Natural killer cell (primary cell): ENCODE measurements at regions not wholly inside any gene's neighbourhood (a gene's known extent, or its start where the extent isn't known, plus 50 kb on each side); places are given as distances from the start of the nearest gene placed in this dataset.

Experiments used
- ATAC-seq, 3 donors: fragments of 150-1000 bp in 2 of 3; fragments of 200-7000 bp in 1 of 3; cut with Tn5 transposase; 1 replicate in 1 of 3; 2 replicates in 2 of 3; pipeline ENCODE4 v1.10.0; 2021; ENCODE audit warnings: mild to moderate bottlenecking in 2 of 3, moderate library complexity in 2 of 3
- DNase-seq, 2 donors: peaks; one replicate each; pipeline versions ENCODE4 v3.0.0 to v3.0.0-alpha.2; 2013 to 2021; ENCODE audit warnings: mixed read lengths in 1 of 2
- H3K27ac ChIP-seq: one replicate; pipeline ENCODE4 v1.5.1; 2013; ENCODE audit warnings: mild to moderate bottlenecking, low read length
- H3K27me3 ChIP-seq: one replicate; pipeline ENCODE4 v1.6.1; 2013; ENCODE audit warnings: low read length; ENCODE audit not compliant: control insufficient read depth, insufficient read depth
- H3K36me3 ChIP-seq: one replicate; pipeline ENCODE4 v1.6.1; 2013; ENCODE audit warnings: low read length; ENCODE audit not compliant: control insufficient read depth, insufficient read depth
- H3K4me1 ChIP-seq: one replicate; pipeline ENCODE4 v1.6.1; 2013; ENCODE audit warnings: low read length; ENCODE audit not compliant: control insufficient read depth, insufficient read depth
- H3K4me3 ChIP-seq: one replicate; pipeline ENCODE4 v1.5.1; 2013; ENCODE audit warnings: low read length
- H3K9me3 ChIP-seq: one replicate; pipeline ENCODE4 v1.6.1; 2013; ENCODE audit warnings: low read length; ENCODE audit not compliant: control insufficient read depth, insufficient read depth
- H3K27ac Mint-ChIP-seq, 2 donors: one replicate each; pipeline ENCODE4 v1.8.0; 2022; ENCODE audit warnings: mild to moderate bottlenecking in 2 of 2, mixed read lengths in 2 of 2, moderate library complexity in 1 of 2
- H3K27me3 Mint-ChIP-seq, 2 donors: one replicate each; pipeline ENCODE4 v1.8.0; 2022; ENCODE audit warnings: low read depth in 2 of 2, mixed read lengths in 2 of 2
- H3K36me3 Mint-ChIP-seq: one replicate; pipeline ENCODE4 v1.8.0; 2022; ENCODE audit warnings: mixed read lengths
- H3K4me1 Mint-ChIP-seq, 2 donors: one replicate each; pipeline ENCODE4 v1.8.0; 2022; ENCODE audit warnings: mixed read lengths in 2 of 2
- H3K4me3 Mint-ChIP-seq: one replicate; pipeline ENCODE4 v1.8.0; 2022; ENCODE audit warnings: mild to moderate bottlenecking, moderate library complexity, mixed read lengths
- H3K9me3 Mint-ChIP-seq, 2 donors: one replicate each; pipeline ENCODE4 v1.8.0; 2022; ENCODE audit warnings: mixed read lengths in 2 of 2
- WGBS: methylation state at CpG from one replicate; pipeline ENCODE4 v1.1.7; 2013; ENCODE audit warnings: missing lambda C conversion rate; ENCODE audit not compliant: insufficient coverage; 5-methylcytosine and 5-hydroxymethylcytosine counted together
- intact Hi-C: fragments of 100-400 bp; cut with micrococcal nuclease; formaldehyde crosslinking; loops from one replicate; pipeline ENCODE4 v1.14.2; 2022
- TF ChIP-seq, protein P1 (sequence below): fragments of 200-600 bp; IDR thresholded peaks from one replicate; pipeline ENCODE4 v1.8.0; 2022; ENCODE audit warnings: antibody characterized with exemption

DNA sequence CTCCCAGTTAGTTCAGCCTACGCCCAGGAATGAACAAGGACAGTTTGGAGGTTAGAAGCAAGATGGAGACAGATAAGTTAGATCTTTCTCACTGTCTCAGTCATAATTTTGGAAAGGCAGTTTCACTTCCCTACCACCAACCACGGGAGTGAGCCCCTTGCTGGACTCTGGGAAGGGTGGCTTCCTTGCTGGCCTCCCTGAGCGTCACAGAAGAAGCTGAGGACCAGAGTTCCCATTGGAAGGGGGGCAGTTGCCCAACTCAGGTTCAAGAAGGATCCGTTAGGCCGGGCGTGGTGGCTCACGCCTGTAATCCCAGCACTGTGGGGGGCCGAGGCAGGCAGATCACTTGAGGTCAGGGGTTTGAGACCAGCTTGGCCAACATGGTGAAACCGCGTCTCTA lies 106.2 kb upstream of the MAX start:
- intact Hi-C loops: no loop called here
- Mint-ChIP-seq H3K9me3 (no peaks in the 10 kb centered on the region), H3K4me1 (peaks cover 7 to 10% of the 10 kb centered on the region in 2 donors), H3K36me3 (no peaks in the 10 kb centered on the region), H3K4me3 (no peak overlapping the region), H3K27me3 (peaks cover 0 to 3% of the 10 kb centered on the region in 2 donors), H3K27ac (peak overlapping the region in 1 of 2 donors; percentile 57)
- H3K27ac ChIP-seq: peak overlapping the region; percentile 31
- H3K27me3 ChIP-seq: no peaks in the 10 kb centered on the region
- H3K4me3 ChIP-seq: no peak overlapping the region
- ATAC-seq: no peak
- no peaks in the 10 kb centered on the region for H3K36me3 ChIP-seq
- H3K9me3 ChIP-seq: no peaks in the 10 kb centered on the region
- 80% methylated on average over 9 of the region's 10 CpGs for WGBS
- peaks cover 53% of the 10 kb centered on the region for H3K4me1 ChIP-seq
- TF ChIP-seq, protein P1, sequence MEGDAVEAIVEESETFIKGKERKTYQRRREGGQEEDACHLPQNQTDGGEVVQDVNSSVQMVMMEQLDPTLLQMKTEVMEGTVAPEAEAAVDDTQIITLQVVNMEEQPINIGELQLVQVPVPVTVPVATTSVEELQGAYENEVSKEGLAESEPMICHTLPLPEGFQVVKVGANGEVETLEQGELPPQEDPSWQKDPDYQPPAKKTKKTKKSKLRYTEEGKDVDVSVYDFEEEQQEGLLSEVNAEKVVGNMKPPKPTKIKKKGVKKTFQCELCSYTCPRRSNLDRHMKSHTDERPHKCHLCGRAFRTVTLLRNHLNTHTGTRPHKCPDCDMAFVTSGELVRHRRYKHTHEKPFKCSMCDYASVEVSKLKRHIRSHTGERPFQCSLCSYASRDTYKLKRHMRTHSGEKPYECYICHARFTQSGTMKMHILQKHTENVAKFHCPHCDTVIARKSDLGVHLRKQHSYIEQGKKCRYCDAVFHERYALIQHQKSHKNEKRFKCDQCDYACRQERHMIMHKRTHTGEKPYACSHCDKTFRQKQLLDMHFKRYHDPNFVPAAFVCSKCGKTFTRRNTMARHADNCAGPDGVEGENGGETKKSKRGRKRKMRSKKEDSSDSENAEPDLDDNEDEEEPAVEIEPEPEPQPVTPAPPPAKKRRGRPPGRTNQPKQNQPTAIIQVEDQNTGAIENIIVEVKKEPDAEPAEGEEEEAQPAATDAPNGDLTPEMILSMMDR: no peak
- no peak for DNase-seq

DNA sequence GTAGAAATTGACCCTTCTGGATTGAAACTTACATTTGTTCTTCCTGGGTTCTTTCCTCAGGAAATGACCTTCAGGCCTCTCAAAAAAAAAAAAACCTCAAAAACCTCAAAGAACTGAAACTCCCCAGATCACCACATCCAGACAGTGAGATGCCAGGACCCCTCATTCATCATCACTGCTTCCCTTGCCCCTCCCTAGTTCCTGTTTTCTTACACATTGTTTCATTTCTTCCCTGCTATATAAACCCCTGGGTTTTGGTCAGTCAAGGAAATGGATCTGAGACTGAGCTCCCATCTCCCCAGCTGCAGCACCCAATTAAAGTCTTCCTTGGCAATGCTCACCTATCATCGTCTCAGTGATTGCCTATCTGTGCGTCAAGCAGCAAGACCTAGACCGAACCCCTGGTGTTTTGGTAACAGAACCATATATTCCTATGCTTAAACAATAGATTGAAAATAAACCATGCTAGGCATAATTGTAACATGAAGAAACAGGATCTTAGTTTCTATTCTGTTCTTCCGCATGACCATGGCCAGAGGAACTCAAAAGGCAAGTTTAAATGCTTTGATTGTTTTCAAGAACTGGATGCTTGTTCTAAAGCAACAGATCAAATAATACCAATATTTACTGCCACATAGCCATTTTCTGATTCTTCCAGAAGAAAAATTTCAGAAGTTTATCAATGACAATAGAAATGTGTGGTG lies 108.0 kb upstream of the MAX start:
- ATAC-seq (peak in 2 of 3 donors; percentile 9 to 46), DNase-seq (peak in 1 of 2 donors; percentile 39)
- peak overlapping the region; percentile 40 for H3K27ac ChIP-seq
- TF ChIP-seq, protein P1: no peak
- H3K36me3 Mint-ChIP-seq: no peaks in the 10 kb centered on the region
- peaks cover 36% of the 10 kb centered on the region for H3K4me1 ChIP-seq
- intact Hi-C loops: no loop called here
- peaks cover 7 to 10% of the 10 kb centered on the region in 2 donors for H3K4me1 Mint-ChIP-seq
- H3K27me3 ChIP-seq: no peaks in the 10 kb centered on the region
- peak overlapping the region; percentile 1 to 5 for H3K27ac Mint-ChIP-seq
- no peaks in the 10 kb centered on the region for H3K9me3 Mint-ChIP-seq
- H3K9me3 ChIP-seq: no peaks in the 10 kb centered on the region
- WGBS: 64% methylated on average over 4 of the region's 4 CpGs
- H3K4me3 Mint-ChIP-seq: no peak overlapping the region
- no peak overlapping the region for H3K4me3 ChIP-seq
- H3K36me3 ChIP-seq: no peaks in the 10 kb centered on the region
- peaks cover 0 to 3% of the 10 kb centered on the region in 2 donors for H3K27me3 Mint-ChIP-seq

DNA sequence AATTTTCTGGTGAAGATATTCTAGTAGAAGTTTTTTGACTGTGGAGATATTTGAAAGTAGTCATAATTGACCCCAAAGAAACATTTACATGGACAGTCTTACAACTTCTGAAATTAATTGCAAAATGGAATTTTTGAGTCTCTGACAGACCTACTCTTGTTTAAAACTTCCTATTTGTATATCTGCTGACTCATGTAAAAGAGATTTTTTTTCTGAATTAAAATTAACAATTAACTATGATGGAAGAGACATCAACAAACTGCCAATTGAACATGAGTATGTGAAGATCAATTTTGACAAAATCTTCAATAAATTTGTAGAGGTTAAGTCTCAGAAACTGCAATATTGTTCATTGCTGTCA lies 108.5 kb upstream of the MAX start:
- Mint-ChIP-seq H3K27me3 (peaks cover 0 to 3% of the 10 kb centered on the region in 2 donors), H3K4me1 (peaks cover 7 to 10% of the 10 kb centered on the region in 2 donors), H3K4me3 (no peak overlapping the region), H3K9me3 (no peaks in the 10 kb centered on the region), H3K36me3 (no peaks in the 10 kb centered on the region), H3K27ac (peak overlapping the region in 1 of 2 donors; percentile 1)
- H3K27ac ChIP-seq: peak overlapping the region; percentile 40
- no peak overlapping the region for H3K4me3 ChIP-seq
- TF ChIP-seq, protein P1: no peak
- DNase-seq: no peak
- H3K36me3 ChIP-seq: no peaks in the 10 kb centered on the region
- H3K4me1 ChIP-seq: peaks cover 31% of the 10 kb centered on the region
- no peaks in the 10 kb centered on the region for H3K9me3 ChIP-seq
- no peak for ATAC-seq
- no peaks in the 10 kb centered on the region for H3K27me3 ChIP-seq
- intact Hi-C loops: no loop called here
